Astrocyte (in vitro differentiated cells and primary cell): ENCODE measurements at regions not wholly inside any gene's neighbourhood (a gene's known extent, or its start where the extent isn't known, plus 50 kb on each side); places are given as distances from the start of the nearest gene placed in this dataset.

Source experiments
- CTCF ChIP-seq: IDR thresholded peaks from 2 replicates; pipeline ENCODE4 v1.5.1; 2011; ENCODE audit warnings: low read depth, mild to moderate bottlenecking, inconsistent platforms, low read length, moderate library complexity; ENCODE audit not compliant: insufficient read depth
- EZH2 ChIP-seq: IDR thresholded peaks from 2 replicates; pipeline ENCODE4 v1.6.1; 2012; ENCODE audit warnings: mild to moderate bottlenecking, low read length, inconsistent platforms; ENCODE audit not compliant: insufficient read depth

DNA sequence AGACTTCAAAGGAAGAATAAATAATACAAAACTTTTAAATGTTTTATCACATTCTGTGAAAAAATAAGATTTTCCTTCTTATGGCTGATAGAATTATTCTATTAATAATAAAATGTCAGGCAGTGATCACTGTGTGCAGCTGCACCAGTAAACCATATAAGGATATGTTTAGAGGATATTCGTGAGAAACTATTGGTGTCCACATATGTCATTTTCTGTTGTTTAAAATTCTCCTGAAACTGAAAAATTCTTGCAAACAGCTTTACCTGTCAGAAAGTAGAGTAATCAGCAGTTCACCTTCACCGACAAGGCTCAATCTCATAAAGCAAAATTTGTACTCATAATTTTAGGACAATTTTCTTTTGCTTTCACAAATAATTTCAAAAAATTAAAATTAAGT lies 170.1 kb upstream of the KCNH7 start:
- no peak for TF ChIP-seq CTCF
- no peak for TF ChIP-seq EZH2
